ENCODE measurements at regions not wholly inside any gene's neighbourhood (a gene's known extent, or its start where the extent isn't known, plus 50 kb on each side); places are given as distances from the start of the nearest gene placed in this dataset.

- Histone ChIP-seq H3K4me1 (ENCODE audit: control insufficient read depth, insufficient read depth, low read length) (no peaks in the 10 kb centered on the region), H3K36me3 (ENCODE audit: control insufficient read depth, insufficient read depth, low read length) (no peaks in the 10 kb centered on the region), H3K9me3 (ENCODE audit: control insufficient read depth, insufficient read depth, low read depth, low read length) (no peaks in the 10 kb centered on the region), H3K27me3 (ENCODE audit: control insufficient read depth, insufficient read depth, low read length) (peaks cover 21% of the 10 kb centered on the region), H3K27ac (ENCODE audit: low read length) (no peak overlapping the region), H3K4me3 (ENCODE audit: low read depth in 2 of 2, low read length in 2 of 2) (no peak overlapping the region)
- intact Hi-C loops (cut with micrococcal nuclease; ENCODE audit: unreplicated experiment) = no loop called here
- in situ Hi-C loops (cut with HindIII; ENCODE audit: low pct_unique_long_range_greater_than_20kb, low sequenced_read_pairs) = no loop called here
- CTCF ChIA-PET = no interaction called here
- POLR2A ChIA-PET = no interaction called here
- ATAC-seq (no peak), DNase-seq (ENCODE audit: low read depth, low spot score) (no peak)
- BruUV-seq (replicated peaks) = no TSS peak
- TF ChIP-seq REST (IDR thresholded peaks at IDR 0.05; ENCODE audit: insufficient read depth in 1 of 2, low read depth in 2 of 2, low read length in 1 of 2) (no peak), SIN3A (IDR thresholded peaks at IDR 0.05; ENCODE audit: borderline replicate concordance, insufficient read depth, low read depth, low read length) (no peak), TCF7L2 (IDR thresholded peaks at IDR 0.05; ENCODE audit: low read depth, low read length) (no peak), POLR2AphosphoS5 (IDR thresholded peaks at IDR 0.05; ENCODE audit: low read depth, low read length) (no peak), CTCF (IDR thresholded peaks at IDR 0.05) (no peak)
These were observed 59.4 kb upstream of the LRRC8B start for GRCh38 chr1:89465201-89465600.

GRCh38 chr1:89466307-89466930, 58.2 kb upstream of the LRRC8B start:
- no peak for ATAC-seq
- intact Hi-C loops (cut with micrococcal nuclease; ENCODE audit: unreplicated experiment) = no loop called here

More at GRCh38 chr1:89466307-89466930, 58.2 kb upstream of the LRRC8B start:
- Histone ChIP-seq H3K27me3 (ENCODE audit: control insufficient read depth, insufficient read depth, low read length) (peaks cover 21% of the 10 kb centered on the region), H3K36me3 (ENCODE audit: control insufficient read depth, insufficient read depth, low read length) (no peaks in the 10 kb centered on the region), H3K4me3 (ENCODE audit: low read depth in 2 of 2, low read length in 2 of 2) (no peak overlapping the region), H3K4me1 (ENCODE audit: control insufficient read depth, insufficient read depth, low read length) (no peaks in the 10 kb centered on the region), H3K27ac (ENCODE audit: low read length) (no peak overlapping the region), H3K9me3 (ENCODE audit: control insufficient read depth, insufficient read depth, low read depth, low read length) (no peaks in the 10 kb centered on the region)
- no peak for TF ChIP-seq TCF7L2 (IDR thresholded peaks at IDR 0.05; ENCODE audit: low read depth, low read length)
- TF ChIP-seq SIN3A (IDR thresholded peaks at IDR 0.05; ENCODE audit: borderline replicate concordance, insufficient read depth, low read depth, low read length) = no peak
- TF ChIP-seq POLR2AphosphoS5 (IDR thresholded peaks at IDR 0.05; ENCODE audit: low read depth, low read length) = no peak
- no peak for TF ChIP-seq CTCF (IDR thresholded peaks at IDR 0.05)
- ChIA-PET CTCF (no interaction called here), POLR2A (no interaction called here)
- no TSS peak for BruUV-seq (replicated peaks)
- in situ Hi-C loops (cut with HindIII; ENCODE audit: low pct_unique_long_range_greater_than_20kb, low sequenced_read_pairs) = no loop called here
- no peak for DNase-seq (ENCODE audit: low read depth, low spot score)

Data from Panc1 (cell line).